OCI-M1 (cell line): ENCODE measurements at regions not wholly inside any gene's neighbourhood (a gene's known extent, or its start where the extent isn't known, plus 50 kb on each side); places are given as distances from the start of the nearest gene placed in this dataset.

Experiments used
- DNase-seq: peaks from one replicate; lab custom pipeline; 2025; lab: John Stamatoyannopoulos, UW

GRCh38 chr14:54127526-54127925, 170.9 kb upstream of the BMP4 start:
- DNase-seq, result no peak

- DNase-seq, result no peak
Measured at GRCh38 chr14:54129850-54130640, 173.4 kb upstream of the BMP4 start.

- no peak for DNase-seq
Measured at GRCh38 chr14:54132496-54132895, 175.9 kb upstream of the BMP4 start.

- peak; percentile 61 for DNase-seq
Measured at GRCh38 chr14:54133896-54134295, 177.3 kb upstream of the BMP4 start.

- no peak for DNase-seq
Measured at GRCh38 chr14:54135804-54136280, 179.2 kb upstream of the BMP4 start.

GRCh38 chr14:54136894-54137613, 180.4 kb upstream of the BMP4 start:
- no peak for DNase-seq

- no peak for DNase-seq
Measured at GRCh38 chr14:54137614-54137961, 181.0 kb upstream of the BMP4 start.

GRCh38 chr14:54138024-54138353, 181.4 kb upstream of the BMP4 start:
- no peak for DNase-seq

- peak; percentile 1 for DNase-seq
Measured at GRCh38 chr14:54138354-54139038, 181.9 kb upstream of the BMP4 start.

GRCh38 chr14:54140551-54140950, 183.9 kb upstream of the BMP4 start:
- no peak for DNase-seq

GRCh38 chr14:54146601-54147000, 190.0 kb upstream of the BMP4 start:
- DNase-seq, result no peak

GRCh38 chr14:54147282-54147681, 190.7 kb upstream of the BMP4 start:
- DNase-seq, result peak; percentile 0

GRCh38 chr14:54147758-54148157, 191.1 kb upstream of the BMP4 start:
- DNase-seq, result no peak

- DNase-seq, result no peak
Measured at GRCh38 chr14:54148251-54148650, 191.6 kb upstream of the BMP4 start.

GRCh38 chr14:54152351-54152750, 195.7 kb upstream of the BMP4 start:
- DNase-seq, result no peak

- no peak for DNase-seq
Measured at GRCh38 chr14:54166049-54166950, 209.7 kb upstream of the BMP4 start.

GRCh38 chr14:54168489-54168888, 211.9 kb upstream of the BMP4 start:
- no peak for DNase-seq

- no peak for DNase-seq
Measured at GRCh38 chr14:54169254-54169924, 212.8 kb upstream of the BMP4 start.

GRCh38 chr14:54170301-54170700, 213.7 kb upstream of the BMP4 start:
- no peak for DNase-seq

GRCh38 chr14:54172114-54172513, 215.5 kb upstream of the BMP4 start:
- no peak for DNase-seq

- no peak for DNase-seq
Measured at GRCh38 chr14:54172562-54172961, 215.9 kb upstream of the BMP4 start.
